HS-5 (cell line): ENCODE measurements at regions not wholly inside any gene's neighbourhood (a gene's known extent, or its start where the extent isn't known, plus 50 kb on each side); places are given as distances from the start of the nearest gene placed in this dataset.
"Not testable (repeated sequence)": the region's sequence is repeated elsewhere in the genome, so short reads cannot be mapped to it uniquely, and the experiment has no call there.

Experiments
- DNase-seq: peaks from one replicate; pipeline ENCODE4 v3.0.0-alpha.2; 2012; ENCODE audit warnings: low read depth

DNA sequence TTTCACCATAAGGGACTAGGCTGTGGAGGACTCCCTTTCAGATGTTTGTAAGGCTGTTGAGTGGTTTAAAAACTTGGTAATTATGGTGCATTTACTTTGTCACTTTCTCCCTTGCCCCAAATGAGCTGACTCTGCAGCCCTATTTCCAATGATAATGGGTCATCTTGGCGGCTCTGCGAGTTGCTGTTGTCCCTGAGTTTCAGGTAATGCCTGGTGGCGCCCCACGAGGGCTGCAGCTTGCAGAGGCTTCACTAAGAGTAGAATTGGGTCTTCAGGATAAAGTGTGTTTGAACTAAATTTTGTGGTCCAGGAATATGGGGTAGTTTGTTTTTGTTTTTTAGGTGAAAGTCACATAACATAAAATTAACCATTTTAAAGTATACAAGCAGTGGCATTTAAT lies 450.1 kb upstream of the CFAP20DC start:
- DNase-seq, result no peak

DNA sequence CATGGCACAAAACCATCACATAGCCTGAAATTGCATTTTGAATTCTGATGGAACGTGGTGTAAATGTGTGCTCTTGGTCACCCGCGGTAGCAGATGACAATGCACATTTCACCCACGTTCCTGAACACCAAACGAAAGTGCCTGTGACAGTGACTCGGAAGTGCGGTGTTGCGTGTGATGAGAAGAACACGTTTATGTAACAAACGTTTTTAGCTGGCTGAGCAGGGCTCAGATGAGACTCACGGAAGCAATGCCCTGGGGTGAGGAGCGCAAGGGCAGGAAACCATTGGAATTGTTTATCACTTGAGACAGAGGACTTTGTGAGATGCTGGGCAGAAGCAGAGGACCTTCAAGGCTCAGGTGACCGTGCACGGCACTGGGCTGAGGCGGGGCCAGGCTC lies 449.2 kb upstream of the CFAP20DC start:
- DNase-seq, result no peak

DNA sequence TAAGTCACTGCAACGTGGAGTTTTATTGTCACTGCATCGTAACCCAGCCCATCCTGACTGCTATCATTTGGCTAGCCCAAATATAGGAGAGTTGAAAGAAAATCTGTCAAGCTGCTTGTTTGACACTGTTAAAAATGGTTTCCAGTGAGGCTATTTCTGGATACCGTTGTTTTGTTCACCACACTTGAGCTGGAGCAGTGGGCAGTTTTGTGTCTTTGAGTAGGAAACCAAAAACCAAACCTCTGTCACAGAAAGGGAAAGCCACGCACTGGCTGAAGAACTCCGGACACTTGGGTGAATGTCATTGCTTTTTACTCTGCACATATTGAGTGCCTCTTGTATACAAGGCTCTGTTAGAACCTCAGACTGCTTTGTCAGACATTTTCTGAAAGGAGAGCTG lies 446.4 kb upstream of the CFAP20DC start:
- DNase-seq, result no peak

DNA sequence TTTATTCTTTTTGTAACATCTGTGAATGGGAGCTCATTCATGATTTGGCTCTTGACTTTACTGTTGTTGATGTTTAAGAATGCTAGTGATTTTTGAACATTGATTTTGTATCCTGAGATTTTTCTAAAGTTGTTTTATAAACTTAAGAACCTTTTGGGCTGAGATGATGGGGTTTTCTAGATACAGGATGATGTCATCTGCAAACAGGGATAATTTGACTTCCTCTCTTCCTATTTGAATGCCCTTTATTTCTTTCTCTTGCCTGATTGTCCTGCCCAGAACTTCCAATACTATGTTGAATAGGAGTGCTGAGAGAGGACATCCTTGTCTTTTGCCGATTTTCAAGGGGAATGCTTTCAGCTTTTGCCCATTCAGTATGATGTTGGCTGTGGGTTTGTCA lies 445.1 kb upstream of the CFAP20DC start:
- DNase-seq, result not testable (repeated sequence)

DNA sequence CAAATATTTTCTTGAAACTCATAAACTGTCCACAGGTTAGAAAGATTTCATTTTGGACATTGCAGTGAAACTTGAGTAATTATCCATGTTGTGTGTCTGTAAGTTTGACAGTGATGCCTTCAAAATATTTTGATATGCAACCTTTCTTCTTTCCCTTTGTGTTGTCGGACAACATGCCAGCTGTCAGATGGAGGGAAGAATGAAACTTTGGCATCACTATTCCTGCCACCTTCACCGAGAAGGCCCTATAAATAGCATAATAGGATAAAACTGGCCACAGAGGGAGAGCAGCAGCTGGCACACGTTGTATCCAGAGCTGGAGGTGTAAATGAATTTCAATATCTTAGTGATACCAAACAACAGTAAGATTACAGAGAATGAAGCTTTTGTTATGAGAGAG lies 436.7 kb upstream of the CFAP20DC start:
- no peak for DNase-seq

DNA sequence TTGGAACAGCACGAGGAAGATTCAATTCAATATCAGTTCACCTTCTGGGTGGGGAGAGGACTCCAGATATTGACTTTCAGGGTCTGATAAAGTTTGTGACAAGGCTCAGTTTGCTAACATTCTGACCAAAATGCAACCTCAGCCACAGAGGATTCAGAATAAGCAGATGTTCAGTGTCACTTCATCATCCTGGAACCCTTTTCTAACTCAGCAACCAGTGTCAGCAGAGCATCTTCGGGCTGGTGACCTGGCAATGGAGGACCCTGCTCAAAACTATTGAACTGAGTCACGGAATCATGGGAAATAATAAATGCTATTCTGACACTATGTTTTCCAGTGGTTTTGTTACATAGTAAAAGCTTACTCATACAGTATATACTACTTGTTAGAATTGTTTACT lies 433.4 kb upstream of the CFAP20DC start:
- no peak for DNase-seq

DNA sequence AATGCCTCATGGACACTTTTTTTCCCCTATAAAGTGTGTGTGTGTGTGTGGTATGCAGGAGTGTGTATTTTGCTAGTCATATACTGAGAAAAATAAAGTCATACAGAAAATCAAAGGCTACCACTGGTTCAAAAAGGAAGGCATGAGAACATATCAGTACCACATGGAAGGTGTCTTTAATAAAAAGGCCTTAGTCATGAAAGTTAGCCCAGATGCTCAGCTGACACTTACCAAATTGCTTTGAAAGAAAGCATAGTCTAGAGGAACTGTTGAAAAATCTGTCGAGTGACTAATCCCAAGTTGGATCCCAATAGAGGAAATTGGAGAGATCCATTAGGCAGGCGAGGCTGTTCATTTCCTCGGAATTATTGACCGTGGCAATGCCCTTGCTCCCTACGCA lies 432.9 kb upstream of the CFAP20DC start:
- no peak for DNase-seq

DNA sequence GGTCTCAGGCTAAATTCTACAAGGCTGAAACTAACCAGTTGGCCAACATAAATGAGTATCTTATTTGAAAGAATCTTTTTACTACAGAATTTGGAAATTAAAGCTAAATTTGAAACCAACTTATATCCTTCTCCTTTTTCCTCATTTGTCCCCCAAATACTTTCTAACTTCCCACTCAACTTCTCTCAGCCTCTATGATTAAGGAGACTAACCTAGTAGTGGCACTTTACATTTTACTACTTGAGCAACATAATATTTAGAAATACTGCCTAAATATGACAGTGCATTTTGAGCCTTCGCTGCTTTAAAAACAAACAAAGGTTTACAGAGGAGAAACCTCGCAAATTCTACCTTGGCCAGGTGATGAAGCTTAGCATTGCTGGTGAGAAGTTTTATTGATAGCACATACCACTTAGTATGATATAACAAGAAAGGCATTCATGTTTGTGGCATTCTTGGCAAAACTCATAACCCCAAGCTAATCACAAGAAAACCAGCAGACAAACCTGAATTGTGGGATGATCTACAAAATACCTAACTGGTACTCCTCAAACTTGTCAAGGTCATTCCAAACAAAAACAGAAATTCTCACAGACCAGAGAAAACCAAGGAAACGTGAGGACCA lies 432.1 kb upstream of the CFAP20DC start:
- DNase-seq, result no peak

DNA sequence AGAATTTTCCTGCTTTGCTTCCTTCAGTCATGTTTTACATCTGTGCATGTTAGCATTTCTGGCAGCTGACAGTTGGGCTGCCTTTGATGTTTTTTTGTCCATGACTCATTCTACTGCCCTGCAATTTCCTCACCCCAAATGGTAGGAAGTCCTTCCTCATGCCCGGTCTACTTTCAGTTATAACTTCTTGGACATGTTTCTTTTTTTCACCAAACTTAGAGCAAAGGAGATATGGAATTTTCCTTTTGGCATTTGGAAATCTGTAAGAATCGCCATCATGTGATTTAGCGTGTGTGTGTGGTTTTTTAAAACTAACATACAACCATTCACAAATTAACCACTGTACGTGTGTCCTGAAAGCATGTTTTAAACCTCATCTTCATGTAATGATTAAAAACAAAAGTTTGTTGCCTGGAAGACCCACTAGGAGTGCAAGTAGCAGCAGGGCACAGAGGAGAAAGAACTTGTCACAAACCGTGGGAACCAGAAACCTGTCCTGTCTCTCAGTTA lies 430.7 kb upstream of the CFAP20DC start:
- peak; percentile 55 for DNase-seq

DNA sequence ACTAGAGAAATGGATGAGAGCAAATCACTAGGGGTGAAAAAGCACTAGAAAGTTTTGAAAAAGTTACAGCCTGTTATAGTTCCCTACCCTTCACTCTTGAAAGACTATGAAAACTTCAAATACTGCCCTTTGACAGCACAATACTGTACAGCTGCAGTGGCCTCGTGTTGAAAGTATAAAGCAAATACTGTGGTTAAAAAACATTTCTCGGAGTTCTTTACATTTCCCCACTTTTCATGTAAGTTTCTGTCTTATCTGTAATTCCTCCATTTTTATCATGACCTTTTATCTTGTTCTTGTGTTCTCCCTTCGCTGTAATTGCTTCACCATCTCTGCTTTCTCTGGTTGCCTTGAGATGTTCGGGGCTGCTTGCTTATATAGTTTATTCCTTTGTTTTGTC lies 423.8 kb upstream of the CFAP20DC start:
- DNase-seq, result no peak

DNA sequence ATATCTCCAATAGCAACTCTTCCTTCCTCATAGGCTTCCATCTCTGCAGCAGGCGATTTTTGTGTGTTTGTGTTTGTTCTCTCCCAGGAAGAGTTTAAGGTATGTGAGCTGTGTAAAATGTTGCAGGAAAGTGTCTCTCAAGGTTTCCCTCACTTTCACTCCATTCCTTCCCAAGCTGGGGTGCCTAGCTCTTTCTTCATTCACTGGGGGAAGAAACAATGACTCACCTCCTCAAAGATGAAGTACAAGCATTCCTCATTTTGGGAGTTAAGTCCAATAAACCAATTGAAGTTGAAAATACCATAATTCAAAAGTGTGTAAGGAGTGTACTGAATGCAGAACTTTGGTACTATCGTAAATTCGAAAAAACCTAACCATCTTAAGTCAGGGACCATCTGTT lies 422.7 kb upstream of the CFAP20DC start:
- DNase-seq, result no peak

DNA sequence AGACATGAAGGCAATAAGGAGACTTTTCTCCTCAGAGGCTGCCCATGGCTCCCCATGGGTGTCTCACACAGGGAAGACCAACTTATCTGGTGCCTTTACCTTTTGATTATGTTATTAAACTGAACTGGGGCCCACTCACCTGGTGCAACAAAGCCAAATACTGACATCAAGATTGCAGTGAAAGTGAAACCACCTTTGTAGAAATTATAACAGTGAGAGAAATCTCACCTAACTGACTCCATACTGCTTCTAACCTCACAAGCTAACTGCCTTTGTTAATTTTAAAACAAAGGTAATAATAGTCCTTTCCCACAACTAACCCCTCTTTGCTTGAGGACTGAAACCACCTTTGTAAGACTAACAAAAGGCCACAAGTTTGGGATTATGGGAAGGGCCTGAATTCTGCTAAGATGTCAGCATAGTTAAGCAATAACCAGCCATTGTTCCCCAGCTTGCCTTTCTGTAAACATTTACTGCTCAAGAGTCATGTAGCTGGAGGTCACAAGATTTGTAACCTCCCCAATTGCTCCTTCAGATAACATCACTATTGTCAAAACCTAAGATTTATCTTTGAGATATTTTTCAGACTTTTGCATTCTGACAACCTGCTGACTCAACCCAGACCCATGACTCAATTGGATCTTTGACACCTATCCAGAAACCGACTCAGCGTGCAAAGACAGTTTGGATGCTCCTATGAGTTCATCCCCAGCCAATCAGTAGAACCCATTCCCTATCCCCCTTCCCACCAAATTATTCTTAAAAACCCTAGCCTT lies 420.3 kb upstream of the CFAP20DC start:
- peak; percentile 16 for DNase-seq

DNA sequence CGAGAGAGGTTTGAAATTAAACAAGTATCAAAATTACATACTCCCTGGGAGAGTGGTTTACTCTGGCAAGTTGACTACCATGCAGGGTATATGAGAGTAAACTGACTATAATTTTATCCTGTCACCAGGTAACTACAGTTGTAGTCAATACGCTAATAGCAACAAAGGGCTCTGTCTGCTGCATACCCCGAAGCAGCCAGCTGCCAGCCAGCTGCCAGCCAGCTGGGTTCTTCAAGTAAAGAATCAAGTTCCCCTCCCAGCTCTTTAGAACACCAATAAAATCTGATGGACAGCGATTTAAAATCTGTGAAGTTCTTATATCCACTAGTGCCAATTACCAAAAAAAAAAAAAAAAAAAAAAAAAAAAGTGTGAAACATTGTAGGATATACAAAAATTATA lies 417.7 kb upstream of the CFAP20DC start:
- DNase-seq, result no peak

DNA sequence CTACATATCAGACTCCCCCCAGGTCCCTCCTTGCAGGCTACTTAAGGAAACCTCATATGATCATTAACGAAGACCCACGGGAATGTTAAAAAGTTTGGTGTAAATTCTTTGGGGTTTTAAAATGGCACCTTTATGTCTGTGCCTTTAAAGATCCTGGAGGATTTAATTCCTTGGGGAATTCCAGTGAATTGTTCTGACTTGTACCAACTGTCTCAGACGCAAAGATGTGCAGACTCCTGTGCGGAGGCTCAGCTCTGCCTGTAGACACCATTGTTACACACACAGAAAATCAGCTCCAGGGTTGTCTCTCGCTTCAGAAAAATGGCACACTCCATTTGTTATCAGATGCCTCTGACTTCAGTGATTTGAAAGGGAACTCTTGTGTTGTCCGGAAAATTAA lies 414.4 kb upstream of the CFAP20DC start:
- no peak for DNase-seq

DNA sequence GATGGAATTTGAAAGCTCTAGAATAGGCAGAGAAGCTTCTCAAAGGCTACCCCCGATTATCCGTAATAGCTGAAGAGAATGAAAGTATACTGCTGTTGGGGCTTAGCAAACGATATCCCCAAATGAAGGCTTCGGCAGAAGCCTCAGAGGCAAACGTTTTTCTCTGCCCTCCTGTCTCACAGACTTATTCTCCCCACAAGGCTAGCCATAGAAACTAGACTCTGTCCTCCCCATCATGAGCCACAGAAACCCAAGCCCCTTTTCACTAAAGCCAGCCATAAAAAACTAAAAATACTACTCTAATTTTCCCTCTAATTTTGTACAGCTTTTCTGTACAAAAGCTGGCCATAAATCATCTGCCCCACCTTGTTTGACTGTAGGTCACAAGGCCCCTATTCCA lies 413.4 kb upstream of the CFAP20DC start:
- no peak for DNase-seq

DNA sequence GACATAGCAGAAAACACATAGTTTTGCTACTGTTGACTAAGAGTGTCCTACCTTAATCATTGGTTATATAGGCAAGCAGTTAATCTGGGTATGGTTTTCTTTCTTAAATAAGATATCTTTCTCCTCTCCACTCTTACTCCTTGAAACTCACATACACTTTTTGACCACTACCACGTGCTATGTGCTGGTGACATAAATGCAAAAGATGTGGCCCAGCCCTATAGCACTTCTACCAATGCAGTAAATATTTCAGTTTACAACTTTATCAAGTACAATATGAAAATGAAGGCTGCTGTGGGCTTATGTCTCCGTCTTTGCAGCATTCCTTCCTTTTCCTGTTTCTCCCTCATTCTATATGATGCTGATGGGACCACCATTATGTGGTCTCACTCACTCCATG lies 410.2 kb upstream of the CFAP20DC start:
- no peak for DNase-seq

DNA sequence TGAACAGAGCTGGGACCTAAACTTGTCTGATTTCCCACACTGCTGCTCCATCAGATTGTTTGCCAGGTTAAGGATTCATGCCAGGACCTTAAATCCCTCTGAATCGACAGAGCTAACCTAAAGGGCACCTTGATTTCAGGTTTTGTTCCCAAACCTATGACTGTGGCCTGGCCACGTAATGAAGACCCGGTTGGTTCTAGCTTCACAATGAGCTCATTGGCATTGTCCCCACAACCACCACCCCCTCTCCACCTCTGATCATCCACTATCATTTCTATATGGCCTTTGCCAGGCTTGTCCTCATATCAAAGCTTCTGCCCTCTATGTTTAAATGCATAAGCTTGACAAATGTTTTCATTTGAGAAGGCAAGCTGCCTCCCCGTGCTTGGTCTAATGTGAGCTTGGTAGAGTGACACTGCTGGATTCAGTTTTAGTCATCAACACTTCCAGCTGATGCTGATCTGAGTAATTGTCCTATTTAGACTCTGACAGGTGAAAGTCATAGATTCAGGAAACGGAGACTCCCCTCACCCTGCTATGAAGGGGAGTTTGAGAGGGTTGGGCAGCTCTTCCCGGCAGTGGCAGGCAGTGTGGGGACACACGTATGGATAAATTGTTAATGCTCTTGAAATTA lies 407.1 kb upstream of the CFAP20DC start:
- no peak for DNase-seq

DNA sequence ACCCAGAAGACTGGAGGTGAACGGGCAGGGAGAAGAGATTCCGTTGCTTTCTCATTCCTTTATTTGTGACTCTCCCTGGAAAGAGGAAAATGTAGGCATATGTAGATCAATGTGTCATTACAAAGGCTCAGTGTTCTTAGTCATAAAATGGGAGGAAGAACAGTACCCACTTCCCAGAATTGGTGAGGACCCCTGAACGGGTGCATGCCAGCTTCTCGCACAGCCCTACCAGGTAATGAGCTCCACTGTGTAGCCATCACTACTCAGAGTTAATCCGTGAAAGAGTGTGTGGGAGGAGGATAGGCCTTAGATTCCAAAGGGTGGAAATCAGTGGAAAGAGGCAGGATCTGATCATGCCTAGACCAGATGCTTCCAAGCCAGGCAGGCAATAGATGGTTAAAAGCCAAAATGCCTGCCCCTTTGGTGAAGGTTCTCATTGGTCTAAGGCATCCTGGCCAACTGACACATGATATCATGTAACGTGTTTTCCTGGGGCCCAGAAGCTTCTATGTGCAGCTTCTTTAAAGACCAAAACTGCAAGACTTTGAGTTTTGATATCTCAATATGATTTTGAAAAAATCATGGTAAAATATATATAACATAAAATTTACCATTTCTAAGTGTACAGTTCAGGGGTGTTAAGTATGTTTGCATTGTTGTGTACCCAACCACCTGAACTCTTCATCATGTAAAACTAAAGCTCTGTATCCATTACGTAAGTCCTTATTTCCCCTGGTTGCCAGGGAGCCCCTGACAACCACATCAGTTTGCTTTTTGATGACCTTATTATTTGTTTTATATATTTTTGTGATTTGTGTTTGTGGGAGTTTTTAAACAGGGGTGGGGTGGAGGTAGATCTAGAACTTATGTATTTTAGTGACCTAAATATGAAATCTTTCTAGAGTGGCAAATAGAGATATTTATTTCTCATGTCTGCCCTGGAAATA lies 402.2 kb upstream of the CFAP20DC start:
- DNase-seq, result no peak

DNA sequence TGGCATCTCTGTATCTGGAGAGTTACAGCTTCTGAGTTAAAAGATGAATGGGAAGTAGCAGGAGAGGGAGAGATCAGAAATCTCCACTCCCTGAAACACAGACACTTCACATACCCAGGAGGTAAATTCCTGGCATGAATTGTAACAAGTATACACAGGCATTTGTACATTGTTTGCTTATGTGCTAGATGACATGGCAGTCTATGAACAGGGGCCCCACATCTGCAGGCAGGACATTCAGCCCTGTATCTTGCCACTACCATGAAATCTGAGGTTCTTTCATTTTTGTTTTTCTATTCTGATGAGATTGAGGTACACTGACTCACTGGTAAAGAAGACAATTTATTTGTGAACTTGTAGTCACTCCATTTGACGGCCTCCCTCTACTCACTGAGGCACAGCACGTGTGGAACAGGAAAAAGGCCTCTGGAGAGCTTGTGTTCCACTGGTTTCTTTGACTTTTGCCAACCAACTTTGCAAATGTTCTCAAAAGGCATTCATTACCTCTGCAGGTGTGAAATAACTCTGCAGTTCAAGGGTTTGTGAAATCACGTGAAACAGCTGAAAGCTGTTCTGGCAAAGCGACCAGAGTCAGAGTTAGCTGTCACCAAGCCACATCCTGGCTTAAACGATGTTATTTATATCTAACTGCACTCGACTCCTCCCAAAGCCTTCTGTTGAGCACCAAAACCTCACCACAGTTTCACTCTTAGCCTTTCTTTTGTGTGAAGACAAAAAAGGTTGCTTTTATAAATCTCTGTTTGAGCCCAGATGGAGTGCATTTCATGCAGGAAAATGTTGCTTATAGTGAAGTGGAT lies 401.3 kb upstream of the CFAP20DC start:
- DNase-seq, result no peak

DNA sequence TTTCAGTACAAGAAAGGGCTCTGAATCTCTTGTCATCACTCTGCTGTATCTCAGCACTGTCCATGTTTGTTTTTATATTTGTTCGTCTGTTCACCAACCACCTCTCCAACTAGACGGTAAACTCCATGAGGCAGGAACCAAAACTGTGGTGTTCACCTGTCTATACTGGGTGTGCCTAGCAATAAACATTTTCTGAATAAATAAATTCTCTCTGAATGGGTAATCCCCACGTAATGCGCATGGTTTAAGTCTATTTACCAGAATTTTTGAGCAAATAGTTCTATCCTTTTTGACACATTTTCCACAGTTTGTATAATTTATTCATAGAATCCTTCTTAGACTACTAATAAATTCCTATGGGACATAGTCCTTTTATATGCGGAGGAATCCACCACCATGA lies 400.6 kb upstream of the CFAP20DC start:
- no peak for DNase-seq

DNA sequence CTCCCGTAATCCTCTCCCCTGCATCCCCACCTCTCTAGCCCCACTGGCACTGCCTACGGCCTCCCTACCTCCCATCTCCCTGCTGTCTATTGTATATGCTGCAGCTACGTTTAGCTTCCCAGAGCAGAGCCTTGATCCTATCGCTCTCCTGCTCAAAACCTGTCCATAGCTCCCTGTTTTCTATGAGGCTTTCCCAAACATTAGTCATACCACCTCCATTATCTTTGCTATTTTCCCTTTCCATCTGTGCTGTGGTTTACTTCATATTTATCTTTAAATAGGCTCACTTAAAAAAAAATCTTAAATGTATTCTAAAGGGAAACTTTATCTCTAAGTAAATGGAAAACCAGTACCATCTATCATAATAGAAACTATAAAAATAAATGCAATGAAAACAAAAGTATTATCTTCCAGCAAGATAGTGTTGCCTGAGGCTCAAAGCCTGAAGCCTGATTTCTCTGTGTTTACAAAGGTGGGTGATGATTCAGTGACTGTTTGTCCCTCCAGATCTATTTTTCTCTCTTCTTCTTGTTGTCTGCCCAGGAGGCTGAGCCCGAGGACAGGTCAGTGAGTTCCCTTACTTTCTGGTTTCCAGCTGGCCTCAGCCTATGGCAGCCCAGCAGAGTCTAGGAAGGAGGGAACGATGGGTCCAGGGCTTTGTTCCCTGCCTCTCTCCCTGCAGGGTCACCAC lies 397.1 kb upstream of the CFAP20DC start:
- DNase-seq, result no peak
